Stimulated activated CD4-positive, alpha-beta T cell treated with anti-CD3 and anti-CD28 coated beads, Interleukin-2, amount 100 ng/mL, for 4 hours (primary cell): ENCODE measurements at regions not wholly inside any gene's neighbourhood (a gene's known extent, or its start where the extent isn't known, plus 50 kb on each side); places are given as distances from the start of the nearest gene placed in this dataset.
"Not testable (repeated sequence)": the region's sequence is repeated elsewhere in the genome, so short reads cannot be mapped to it uniquely, and the experiment has no call there.

ENCODE experiments used
- DNase-seq: peaks from one replicate; pipeline ENCODE4 v3.0.0-alpha.2; 2020; ENCODE audit warnings: low read depth

- no peak for DNase-seq
Observed at GRCh38 chr2:144010096-144010836, 509.7 kb downstream of the ZEB2 start.

GRCh38 chr2:144006139-144006538 lies 513.8 kb downstream of the ZEB2 start:
- DNase-seq = no peak

- DNase-seq = no peak
Observed at GRCh38 chr2:144004742-144005141, 515.2 kb downstream of the ZEB2 start.

GRCh38 chr2:144003460-144004075 lies 516.4 kb downstream of the ZEB2 start:
- no peak for DNase-seq

GRCh38 chr2:143996974-143997373 lies 522.9 kb downstream of the ZEB2 start:
- DNase-seq = no peak

- DNase-seq = no peak
Observed at GRCh38 chr2:143994961-143995360, 525.0 kb downstream of the ZEB2 start.

- DNase-seq = not testable (repeated sequence)
Observed at GRCh38 chr2:143991596-143991995, 528.3 kb downstream of the ZEB2 start.

GRCh38 chr2:143988082-143988481 lies 531.8 kb downstream of the ZEB2 start:
- no peak for DNase-seq

GRCh38 chr2:143981428-143981827 lies 538.5 kb downstream of the ZEB2 start:
- DNase-seq = no peak

- no peak for DNase-seq
Observed at GRCh38 chr2:143977356-143977755, 542.6 kb downstream of the ZEB2 start.

- DNase-seq = no peak
Observed at GRCh38 chr2:143975216-143975615, 544.7 kb downstream of the ZEB2 start.

GRCh38 chr2:143974262-143974661 lies 545.7 kb downstream of the ZEB2 start:
- no peak for DNase-seq

GRCh38 chr2:143968860-143969259 lies 551.1 kb downstream of the ZEB2 start:
- no peak for DNase-seq

GRCh38 chr2:143968360-143968759 lies 551.6 kb downstream of the ZEB2 start:
- no peak for DNase-seq

- no peak for DNase-seq
Observed at GRCh38 chr2:143965493-143966164, 554.3 kb downstream of the ZEB2 start.

- DNase-seq = no peak
Observed at GRCh38 chr2:143964891-143965290, 555.0 kb downstream of the ZEB2 start.

- DNase-seq = no peak
Observed at GRCh38 chr2:143960177-143960576, 559.7 kb downstream of the ZEB2 start.

- no peak for DNase-seq
Observed at GRCh38 chr2:143957321-143957720, 562.6 kb downstream of the ZEB2 start.

- DNase-seq = no peak
Observed at GRCh38 chr2:143955401-143956065, 564.4 kb downstream of the ZEB2 start.

- DNase-seq = no peak
Observed at GRCh38 chr2:143954844-143955243, 565.1 kb downstream of the ZEB2 start.

- no peak for DNase-seq
Observed at GRCh38 chr2:143954186-143954585, 565.7 kb downstream of the ZEB2 start.

- DNase-seq = no peak
Observed at GRCh38 chr2:143953451-143954030, 566.4 kb downstream of the ZEB2 start.
